ENCODE measurements at regions not wholly inside any gene's neighbourhood (a gene's known extent, or its start where the extent isn't known, plus 50 kb on each side); places are given as distances from the start of the nearest gene placed in this dataset.

GRCh38 chr2:56537756-56538155, 354.0 kb downstream of the CCDC85A start:
- Histone ChIP-seq H3K4me1 (no peaks in the 10 kb centered on the region), H3K27ac (no peak overlapping the region), H3K27me3 (no peaks in the 10 kb centered on the region), H3K36me3 (no peaks in the 10 kb centered on the region), H3K4me3 (no peak overlapping the region), H3K9me3 (peaks cover 0 to 4% (median 0%) of the 10 kb centered on the region in 3 donors)
- intact Hi-C loops (cut with DNase I), result no loop called here
- TF ChIP-seq CTCF (IDR thresholded peaks at IDR 0.05), result no peak
- TF ChIP-seq POLR2A (IDR thresholded peaks at IDR 0.05), result no peak
- WGBS, 2 donors, result 55 to 61% methylated on average over 3 of the region's 3 CpGs
- no peak for DNase-seq

GRCh38 chr2:56539618-56540017, 355.8 kb downstream of the CCDC85A start:
- no peak for DNase-seq
- 75 to 76% methylated on average over 2 of the region's 2 CpGs for WGBS, 2 donors
- Histone ChIP-seq H3K27ac (no peak overlapping the region), H3K4me3 (no peak overlapping the region), H3K9me3 (peaks cover 0 to 4% (median 0%) of the 10 kb centered on the region in 3 donors), H3K36me3 (no peaks in the 10 kb centered on the region), H3K27me3 (no peaks in the 10 kb centered on the region), H3K4me1 (no peaks in the 10 kb centered on the region)
- TF ChIP-seq POLR2A (IDR thresholded peaks at IDR 0.05), result no peak
- TF ChIP-seq CTCF (IDR thresholded peaks at IDR 0.05), result no peak
- intact Hi-C loops (cut with DNase I), result no loop called here

GRCh38 chr2:56540467-56540866, 356.7 kb downstream of the CCDC85A start:
- intact Hi-C loops (cut with DNase I), result no loop called here
- Histone ChIP-seq H3K4me3 (no peak overlapping the region), H3K9me3 (peaks cover 0 to 4% (median 0%) of the 10 kb centered on the region in 3 donors), H3K27ac (no peak overlapping the region), H3K27me3 (no peaks in the 10 kb centered on the region), H3K36me3 (no peaks in the 10 kb centered on the region), H3K4me1 (no peaks in the 10 kb centered on the region)
- no peak for DNase-seq
- WGBS, 2 donors, result 50 to 55% methylated on average over 1 of the region's 1 CpG
- no peak for TF ChIP-seq CTCF (IDR thresholded peaks at IDR 0.05)

- DNase-seq, result no peak
- TF ChIP-seq CTCF (IDR thresholded peaks at IDR 0.05) (no peak), POLR2A (IDR thresholded peaks at IDR 0.05) (no peak)
- H3K27ac ChIP-seq, result no peak overlapping the region
- no peak overlapping the region for H3K4me3 ChIP-seq
- H3K4me1 ChIP-seq, result no peaks in the 10 kb centered on the region
- intact Hi-C loops (cut with DNase I), result no loop called here
- H3K36me3 ChIP-seq, result no peaks in the 10 kb centered on the region
- no peaks in the 10 kb centered on the region for H3K27me3 ChIP-seq
- 63 to 66% methylated on average over 4 of the region's 4 CpGs for WGBS, 2 donors
- H3K9me3 ChIP-seq, result peaks cover 0 to 4% (median 0%) of the 10 kb centered on the region in 3 donors
Measured at GRCh38 chr2:56540916-56541315, 357.1 kb downstream of the CCDC85A start.

- peaks cover 0 to 4% (median 0%) of the 10 kb centered on the region in 3 donors for H3K9me3 ChIP-seq
- no peaks in the 10 kb centered on the region for H3K36me3 ChIP-seq
- H3K4me3 ChIP-seq, result no peak overlapping the region
- no peak for TF ChIP-seq POLR2A (IDR thresholded peaks at IDR 0.05)
- no peak for TF ChIP-seq CTCF (IDR thresholded peaks at IDR 0.05)
- H3K27me3 ChIP-seq, result no peaks in the 10 kb centered on the region
- no peak overlapping the region for H3K27ac ChIP-seq
- intact Hi-C loops (cut with DNase I), result no loop called here
- no peak for DNase-seq
- H3K4me1 ChIP-seq, result no peaks in the 10 kb centered on the region
Measured at GRCh38 chr2:56542213-56542612, 358.4 kb downstream of the CCDC85A start.

Data from esophagus squamous epithelium (tissue), 5 donors.